ENCODE measurements at regions not wholly inside any gene's neighbourhood (a gene's known extent, or its start where the extent isn't known, plus 50 kb on each side); places are given as distances from the start of the nearest gene placed in this dataset.

DNA sequence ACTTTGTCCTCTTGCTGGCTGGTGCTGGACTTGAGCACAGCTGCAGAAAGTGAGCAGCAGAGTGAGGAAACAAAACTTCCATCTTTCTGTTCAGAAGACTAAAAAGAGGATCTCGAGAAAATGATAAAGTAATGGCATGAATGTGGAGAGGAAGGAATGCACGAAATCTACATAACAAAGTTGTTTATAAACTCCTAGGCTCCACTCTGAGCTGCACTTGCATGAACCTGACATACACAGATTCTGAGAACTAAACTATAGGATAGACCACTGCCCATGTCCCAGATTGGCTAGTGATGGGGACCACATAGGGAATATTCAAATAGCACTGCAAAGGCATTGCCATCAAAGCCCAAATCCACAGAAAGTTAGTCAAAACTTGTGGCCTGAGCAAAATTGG is 121.1 kb upstream of the MON1B start:
- TF ChIP-seq, protein P1, sequence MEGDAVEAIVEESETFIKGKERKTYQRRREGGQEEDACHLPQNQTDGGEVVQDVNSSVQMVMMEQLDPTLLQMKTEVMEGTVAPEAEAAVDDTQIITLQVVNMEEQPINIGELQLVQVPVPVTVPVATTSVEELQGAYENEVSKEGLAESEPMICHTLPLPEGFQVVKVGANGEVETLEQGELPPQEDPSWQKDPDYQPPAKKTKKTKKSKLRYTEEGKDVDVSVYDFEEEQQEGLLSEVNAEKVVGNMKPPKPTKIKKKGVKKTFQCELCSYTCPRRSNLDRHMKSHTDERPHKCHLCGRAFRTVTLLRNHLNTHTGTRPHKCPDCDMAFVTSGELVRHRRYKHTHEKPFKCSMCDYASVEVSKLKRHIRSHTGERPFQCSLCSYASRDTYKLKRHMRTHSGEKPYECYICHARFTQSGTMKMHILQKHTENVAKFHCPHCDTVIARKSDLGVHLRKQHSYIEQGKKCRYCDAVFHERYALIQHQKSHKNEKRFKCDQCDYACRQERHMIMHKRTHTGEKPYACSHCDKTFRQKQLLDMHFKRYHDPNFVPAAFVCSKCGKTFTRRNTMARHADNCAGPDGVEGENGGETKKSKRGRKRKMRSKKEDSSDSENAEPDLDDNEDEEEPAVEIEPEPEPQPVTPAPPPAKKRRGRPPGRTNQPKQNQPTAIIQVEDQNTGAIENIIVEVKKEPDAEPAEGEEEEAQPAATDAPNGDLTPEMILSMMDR (IDR thresholded peaks at IDR 0.05; ENCODE audit: low read length), result no peak
- no peak for TF ChIP-seq EZH2 (IDR thresholded peaks at IDR 0.05; ENCODE audit: borderline replicate concordance, low read length)

Data from OCI-LY1 (cell line).